ENCODE measurements at regions not wholly inside any gene's neighbourhood (a gene's known extent, or its start where the extent isn't known, plus 50 kb on each side); places are given as distances from the start of the nearest gene placed in this dataset.

GRCh38 chr18:64210401-64210949, 61.6 kb upstream of the LINC00305 start:
- no peak for DNase-seq

DNA sequence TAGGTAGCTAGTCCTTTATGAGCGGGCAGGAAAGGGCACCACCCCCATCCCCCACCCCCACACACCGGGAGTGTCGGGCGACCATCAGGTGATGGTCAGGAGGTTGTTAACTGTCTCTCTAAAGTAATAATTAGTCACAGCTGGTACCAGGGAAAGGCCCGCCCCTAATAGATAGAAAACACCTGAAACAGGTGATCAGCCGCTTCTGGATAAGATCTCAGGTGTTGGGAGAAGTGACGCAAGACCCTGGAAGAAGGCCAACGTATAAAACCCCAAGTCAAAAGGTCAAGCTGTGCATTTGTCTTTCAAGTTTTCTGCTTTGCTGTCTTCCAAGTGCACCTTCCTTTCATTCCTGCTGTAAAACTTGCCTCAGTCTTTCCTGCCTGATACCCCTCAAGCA, 59.6 kb upstream of the LINC00305 start:
- DNase-seq: no peak

GRCh38 chr18:64207820-64208219, 58.9 kb upstream of the LINC00305 start:
- DNase-seq: no peak

GRCh38 chr18:64203295-64203694, 54.4 kb upstream of the LINC00305 start:
- DNase-seq: no peak

DNA sequence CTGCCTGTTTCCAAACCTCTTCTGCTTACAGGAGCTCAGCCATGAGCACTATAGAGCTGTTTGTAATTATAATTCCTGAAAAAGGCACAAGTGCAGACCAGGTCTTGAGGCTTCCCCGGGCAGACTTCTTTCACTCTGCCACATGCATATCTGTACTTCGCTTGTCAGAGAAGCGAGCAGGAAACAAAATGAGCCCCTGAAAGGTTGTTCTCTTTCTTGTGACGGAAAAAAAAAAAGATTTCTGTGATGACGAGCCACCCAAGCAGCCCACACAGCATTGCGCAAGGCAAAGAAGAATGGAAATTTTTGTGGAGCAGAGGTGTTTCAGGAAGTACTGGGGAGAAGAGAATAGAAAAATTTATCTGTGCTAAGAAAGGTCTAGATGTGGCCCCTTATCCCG, 54.0 kb upstream of the LINC00305 start:
- no peak for DNase-seq

GRCh38 chr18:64202210-64202836, 53.4 kb upstream of the LINC00305 start:
- no peak for DNase-seq

DNA sequence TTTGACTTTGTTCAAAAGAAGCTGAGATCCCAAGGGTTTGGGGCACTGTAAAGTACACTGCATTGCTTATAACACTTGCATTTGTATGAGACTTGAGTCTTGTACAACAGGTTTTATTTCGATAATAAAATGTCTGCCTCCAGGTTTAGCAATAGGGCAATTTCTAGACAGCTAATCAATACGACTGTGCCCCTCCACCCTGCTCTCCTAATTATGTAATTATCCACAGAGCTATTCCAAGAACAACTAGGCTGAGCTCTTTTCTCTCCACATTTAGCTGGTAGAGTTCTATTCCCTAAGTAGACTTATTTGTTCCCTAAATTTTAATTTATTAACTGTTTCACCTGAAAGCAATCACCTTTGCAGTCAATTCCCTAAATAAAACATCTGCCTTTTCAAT, 52.9 kb upstream of the LINC00305 start:
- DNase-seq: no peak

DNA sequence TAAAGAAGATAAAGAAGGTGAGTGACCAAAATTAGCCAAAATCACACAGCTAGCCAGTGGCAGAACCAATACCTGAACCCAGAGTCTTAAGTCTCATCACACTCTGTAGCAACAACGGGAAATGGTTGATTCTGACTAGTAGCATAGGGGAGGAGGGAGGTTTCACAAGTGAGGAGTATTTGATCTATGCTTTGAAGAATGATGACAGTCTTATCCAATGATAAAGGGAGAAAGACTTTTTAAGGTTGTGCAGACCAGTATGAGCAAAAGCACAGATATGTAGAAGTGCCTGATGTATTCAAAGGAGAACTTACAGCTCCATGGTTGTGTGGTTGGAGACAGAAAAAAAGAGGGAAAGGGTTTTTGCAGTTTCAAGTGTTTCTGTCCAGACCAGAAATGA, 50.7 kb upstream of the LINC00305 start:
- no peak for DNase-seq

All from left hindlimb (tissue), 1 donor.